CD4-positive, alpha-beta T cell (primary cell): ENCODE measurements at regions not wholly inside any gene's neighbourhood (a gene's known extent, or its start where the extent isn't known, plus 50 kb on each side); places are given as distances from the start of the nearest gene placed in this dataset.
A peak's percentile ranks its signal among the peaks of the same experiment; 100 is the strongest.

ENCODE experiments used
- ATAC-seq: fragments of 200-7000 bp; cut with Tn5 transposase; one replicate; pipeline ENCODE4 v1.10.0; 2022; ENCODE audit warnings: mild to moderate bottlenecking; ENCODE audit not compliant: poor library complexity
- CTCF ChIA-PET: fragments of 350-600 bp; sonication (Branson Sonifier 250); formaldehyde crosslinking; loops from one replicate; lab custom pipeline; 2021; ENCODE audit warnings: antibody characterized with exemption, inconsistent platforms; lab: Charles Lee
- POLR2A ChIA-PET: fragments of 350-600 bp; sonication (Branson Sonifier 250); formaldehyde crosslinking; loops from one replicate; lab custom pipeline; 2021; ENCODE audit warnings: antibody characterized with exemption, inconsistent platforms; lab: Charles Lee
- DNase-seq, 14 experiments: peaks; one replicate each; pipeline ENCODE4 v3.0.0-alpha.2; 2013 to 2020; ENCODE audit warnings: mixed read lengths in 2 of 14
- H3K27ac ChIP-seq, 2 donors: one replicate each; pipeline versions ENCODE4 v1.5.1 to v1.7.0; 2013; ENCODE audit warnings: low read length in 2 of 2, low read depth in 1 of 2, mild to moderate bottlenecking in 1 of 2
- H3K27me3 ChIP-seq, 2 experiments: 1 replicate in 1 of 2; 2 replicates in 1 of 2; pipeline versions ENCODE4 v1.6.1 to v1.7.0; 2013; ENCODE audit warnings: low read length in 2 of 2, control low read depth in 1 of 2, mild to moderate bottlenecking in 1 of 2, moderate library complexity in 1 of 2; ENCODE audit not compliant: insufficient read depth in 2 of 2, control insufficient read depth in 1 of 2
- H3K36me3 ChIP-seq: one replicate; pipeline ENCODE4 v1.6.1; 2013; ENCODE audit warnings: low read length, control low read depth; ENCODE audit not compliant: insufficient read depth
- H3K4me1 ChIP-seq: one replicate; pipeline ENCODE4 v1.6.1; 2013; ENCODE audit warnings: low read length, control low read depth; ENCODE audit not compliant: insufficient read depth
- H3K4me3 ChIP-seq: one replicate; pipeline ENCODE4 v1.5.1; 2013; ENCODE audit warnings: mild to moderate bottlenecking, low read length, moderate library complexity
- H3K9me3 ChIP-seq, 2 experiments: 1 replicate in 1 of 2; 2 replicates in 1 of 2; pipeline versions ENCODE4 v1.6.1 to v1.7.0; 2013; ENCODE audit warnings: low read length in 2 of 2, mild to moderate bottlenecking in 2 of 2, control low read depth in 1 of 2, moderate library complexity in 1 of 2; ENCODE audit not compliant: control insufficient read depth in 1 of 2, insufficient read depth in 1 of 2
- H3K27ac Mint-ChIP-seq: one replicate; pipeline ENCODE4 v1.8.0; 2020; ENCODE audit warnings: mixed read lengths
- H3K27me3 Mint-ChIP-seq: one replicate; pipeline ENCODE4 v1.8.0; 2021; ENCODE audit warnings: mixed read lengths
- H3K36me3 Mint-ChIP-seq: one replicate; pipeline ENCODE4 v1.8.0; 2021; ENCODE audit warnings: low read depth, mixed read lengths
- H3K4me1 Mint-ChIP-seq: one replicate; pipeline ENCODE4 v1.8.0; 2021; ENCODE audit warnings: low read depth, mixed read lengths
- H3K4me3 Mint-ChIP-seq: one replicate; pipeline ENCODE4 v1.8.0; 2020; ENCODE audit warnings: mild to moderate bottlenecking, mixed read lengths
- H3K9me3 Mint-ChIP-seq: one replicate; pipeline ENCODE4 v1.8.0; 2020; ENCODE audit warnings: mixed read lengths
- CTCF ChIP-seq: fragments of 200-600 bp; IDR thresholded peaks from one replicate; pipeline ENCODE4 v1.8.0; 2022; ENCODE audit warnings: antibody characterized with exemption, mild to moderate bottlenecking
- intact Hi-C, 2 experiments: fragments of 100-400 bp; cut with DNase I in 1 of 2; cut with micrococcal nuclease in 1 of 2; formaldehyde crosslinking; loops; one replicate each; pipeline versions ENCODE4 v1.15.1 to v1.9.0; 2023 to 2025; cut with DNase I, micrococcal nuclease

- intact Hi-C loops = no loop called here
- CTCF ChIA-PET = no interaction called here
- POLR2A ChIA-PET = no interaction called here
These were observed 175.8 kb upstream of the ATP11B start for GRCh38 chr3:182617500-182617899.

GRCh38 chr3:182618085-182618732 lies 175.1 kb upstream of the ATP11B start:
- DNase-seq = peak in 1 of 14 experiments; percentile 1
- H3K4me1 ChIP-seq = no peaks in the 10 kb centered on the region
- Mint-ChIP-seq H3K27me3 (peaks cover 45% of the 10 kb centered on the region), H3K9me3 (no peaks in the 10 kb centered on the region), H3K4me3 (no peak overlapping the region), H3K36me3 (no peaks in the 10 kb centered on the region), H3K27ac (no peak overlapping the region), H3K4me1 (no peaks in the 10 kb centered on the region)
- CTCF ChIA-PET = no interaction called here
- intact Hi-C loops = no loop called here
- no peak overlapping the region for H3K4me3 ChIP-seq
- H3K27ac ChIP-seq = no peak overlapping the region
- H3K36me3 ChIP-seq = no peaks in the 10 kb centered on the region
- ATAC-seq = no peak
- H3K27me3 ChIP-seq = no peaks in the 10 kb centered on the region
- POLR2A ChIA-PET = no interaction called here
- no peak for TF ChIP-seq CTCF
- no peaks in the 10 kb centered on the region for H3K9me3 ChIP-seq

More at GRCh38 chr3:182617500-182617899, 175.8 kb upstream of the ATP11B start:
- Histone ChIP-seq H3K4me1 (no peaks in the 10 kb centered on the region), H3K36me3 (no peaks in the 10 kb centered on the region), H3K4me3 (no peak overlapping the region), H3K9me3 (no peaks in the 10 kb centered on the region), H3K27me3 (no peaks in the 10 kb centered on the region), H3K27ac (no peak overlapping the region)
- peaks cover 42% of the 10 kb centered on the region for H3K27me3 Mint-ChIP-seq
- DNase-seq (no peak), ATAC-seq (no peak)
- TF ChIP-seq CTCF = no peak
- no peaks in the 10 kb centered on the region for H3K36me3 Mint-ChIP-seq
- H3K9me3 Mint-ChIP-seq = no peaks in the 10 kb centered on the region
- no peaks in the 10 kb centered on the region for H3K4me1 Mint-ChIP-seq
- H3K4me3 Mint-ChIP-seq = no peak overlapping the region
- no peak overlapping the region for H3K27ac Mint-ChIP-seq

- DNase-seq (no peak), ATAC-seq (no peak)
- H3K9me3 ChIP-seq = no peaks in the 10 kb centered on the region
- H3K36me3 Mint-ChIP-seq = no peaks in the 10 kb centered on the region
- no peak overlapping the region for H3K27ac Mint-ChIP-seq
- H3K27ac ChIP-seq = no peak overlapping the region
- intact Hi-C loops = no loop called here
- H3K4me3 Mint-ChIP-seq = no peak overlapping the region
- no peaks in the 10 kb centered on the region for H3K9me3 Mint-ChIP-seq
- no peak overlapping the region for H3K4me3 ChIP-seq
- H3K27me3 Mint-ChIP-seq = peaks cover 36% of the 10 kb centered on the region
- POLR2A ChIA-PET = no interaction called here
- TF ChIP-seq CTCF = no peak
- H3K27me3 ChIP-seq = no peaks in the 10 kb centered on the region
- H3K4me1 ChIP-seq = no peaks in the 10 kb centered on the region
- H3K4me1 Mint-ChIP-seq = no peaks in the 10 kb centered on the region
- CTCF ChIA-PET = no interaction called here
- no peaks in the 10 kb centered on the region for H3K36me3 ChIP-seq
These were observed 174.2 kb upstream of the ATP11B start for GRCh38 chr3:182618981-182619591.
